Fibroblast of lung (primary cell): ENCODE measurements at regions not wholly inside any gene's neighbourhood (a gene's known extent, or its start where the extent isn't known, plus 50 kb on each side); places are given as distances from the start of the nearest gene placed in this dataset.

Source experiments
- DNase-seq, 2 donors: peaks; one replicate each; pipeline versions ENCODE4 v3.0.0 to v3.0.0-alpha.2; 2010; ENCODE audit warnings: low read depth in 2 of 2
- H2AFZ ChIP-seq: 2 replicates; pipeline ENCODE4 v1.5.1; 2012; ENCODE audit warnings: low read length, control low read depth, inconsistent platforms
- H3K27ac ChIP-seq: 2 replicates; pipeline ENCODE4 v1.5.1; 2011; ENCODE audit warnings: low read length, control low read depth; ENCODE audit not compliant: insufficient read depth
- H3K27me3 ChIP-seq: 2 replicates; pipeline ENCODE4 v1.5.1; 2011; ENCODE audit warnings: mild to moderate bottlenecking, low read length; ENCODE audit not compliant: control insufficient read depth, insufficient read depth
- H3K36me3 ChIP-seq: 2 replicates; pipeline ENCODE4 v1.5.1; 2011; ENCODE audit warnings: low read length; ENCODE audit not compliant: control insufficient read depth, insufficient read depth
- H3K4me1 ChIP-seq: 2 replicates; pipeline ENCODE4 v1.5.1; 2011; ENCODE audit warnings: low read length; ENCODE audit not compliant: control insufficient read depth, insufficient read depth; ENCODE audit errors: extremely low read depth
- H3K4me2 ChIP-seq: 2 replicates; pipeline ENCODE4 v1.5.1; 2011; ENCODE audit warnings: low read length, control low read depth; ENCODE audit not compliant: insufficient read depth; ENCODE audit errors: extremely low read depth
- H3K4me3 ChIP-seq, 4 experiments: fragments of 200-600 bp in 1 of 4; sonication (generic) in 1 of 4; replicated peaks in 1 of 4; 2 replicates each; pipeline ENCODE4 v1.5.1; 2011 to 2016; ENCODE audit warnings: low read length in 4 of 4, low read depth in 3 of 4, mild to moderate bottlenecking in 3 of 4, control low read depth in 2 of 4, inconsistent platforms in 1 of 4, mixed read lengths in 1 of 4; ENCODE audit not compliant: insufficient read depth in 1 of 4; ENCODE audit errors: control extremely low read depth in 1 of 4
- H3K79me2 ChIP-seq: 2 replicates; pipeline ENCODE4 v1.5.1; 2012; ENCODE audit warnings: mild to moderate bottlenecking, low read length, inconsistent platforms; ENCODE audit not compliant: control insufficient read depth, insufficient read depth
- H3K9ac ChIP-seq: 2 replicates; pipeline ENCODE4 v1.5.1; 2011; ENCODE audit warnings: mild to moderate bottlenecking, low read length, control low read depth; ENCODE audit not compliant: insufficient read depth
- H3K9me3 ChIP-seq: 2 replicates; pipeline ENCODE4 v1.5.1; 2012; ENCODE audit warnings: low read depth, low read length; ENCODE audit not compliant: control insufficient read depth, insufficient read depth
- H4K20me1 ChIP-seq: 2 replicates; pipeline ENCODE4 v1.5.1; 2011; ENCODE audit warnings: low read length; ENCODE audit not compliant: control insufficient read depth, insufficient read depth; ENCODE audit errors: extremely low read depth
- EZH2 ChIP-seq: IDR thresholded peaks from 2 replicates; pipeline ENCODE4 v1.5.1; 2012; ENCODE audit warnings: low read length, control low read depth, mild to moderate bottlenecking; ENCODE audit errors: missing control alignments
- TF ChIP-seq, protein P1 (sequence below), 2 donors: IDR thresholded peaks in 1 of 2; conservative IDR thresholded peaks in 1 of 2; 1 replicate in 1 of 2; 2 replicates in 1 of 2; pipeline ENCODE4 v1.5.1; 2011 to 2012; ENCODE audit warnings: low read length in 2 of 2, control low read depth in 1 of 2, inconsistent platforms in 1 of 2, low read depth in 1 of 2, mild to moderate bottlenecking in 1 of 2

DNA sequence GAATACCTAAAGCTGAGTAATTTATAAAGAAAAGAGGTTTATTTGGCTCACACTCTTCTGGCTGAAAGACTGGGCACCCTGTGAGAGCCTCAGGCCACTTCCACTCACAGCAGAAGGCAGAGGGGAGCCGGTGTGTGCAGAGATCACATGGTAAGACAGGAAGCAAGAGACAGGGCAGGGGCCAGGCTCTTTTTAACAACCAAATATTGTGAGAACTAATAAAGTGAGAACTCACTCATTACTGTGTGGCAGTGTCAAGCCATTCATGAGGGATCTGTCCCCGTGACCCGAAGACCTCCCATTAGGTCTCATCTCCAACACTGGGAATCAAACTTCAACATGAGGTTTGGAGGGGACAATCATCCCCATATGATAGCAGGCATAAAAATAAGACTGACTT, 180.8 kb upstream of the DIO3 start:
- Histone ChIP-seq H3K4me3 (no peak overlapping the region), H3K9ac (no peak overlapping the region), H3K27me3 (no peaks in the 10 kb centered on the region), H3K4me1 (no peaks in the 10 kb centered on the region), H2AFZ (no peak overlapping the region), H3K27ac (no peak overlapping the region), H3K4me2 (no peak overlapping the region), H3K36me3 (no peaks in the 10 kb centered on the region), H3K79me2 (no peaks in the 10 kb centered on the region), H4K20me1 (no peaks in the 10 kb centered on the region), H3K9me3 (no peaks in the 10 kb centered on the region)
- TF ChIP-seq, protein P1, sequence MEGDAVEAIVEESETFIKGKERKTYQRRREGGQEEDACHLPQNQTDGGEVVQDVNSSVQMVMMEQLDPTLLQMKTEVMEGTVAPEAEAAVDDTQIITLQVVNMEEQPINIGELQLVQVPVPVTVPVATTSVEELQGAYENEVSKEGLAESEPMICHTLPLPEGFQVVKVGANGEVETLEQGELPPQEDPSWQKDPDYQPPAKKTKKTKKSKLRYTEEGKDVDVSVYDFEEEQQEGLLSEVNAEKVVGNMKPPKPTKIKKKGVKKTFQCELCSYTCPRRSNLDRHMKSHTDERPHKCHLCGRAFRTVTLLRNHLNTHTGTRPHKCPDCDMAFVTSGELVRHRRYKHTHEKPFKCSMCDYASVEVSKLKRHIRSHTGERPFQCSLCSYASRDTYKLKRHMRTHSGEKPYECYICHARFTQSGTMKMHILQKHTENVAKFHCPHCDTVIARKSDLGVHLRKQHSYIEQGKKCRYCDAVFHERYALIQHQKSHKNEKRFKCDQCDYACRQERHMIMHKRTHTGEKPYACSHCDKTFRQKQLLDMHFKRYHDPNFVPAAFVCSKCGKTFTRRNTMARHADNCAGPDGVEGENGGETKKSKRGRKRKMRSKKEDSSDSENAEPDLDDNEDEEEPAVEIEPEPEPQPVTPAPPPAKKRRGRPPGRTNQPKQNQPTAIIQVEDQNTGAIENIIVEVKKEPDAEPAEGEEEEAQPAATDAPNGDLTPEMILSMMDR (conservative IDR thresholded peaks at IDR 0.05 in 1 of 2, IDR thresholded peaks at IDR 0.05 in 1 of 2; ENCODE audit: low read depth in 1 of 2, low read length in 2 of 2) = no peak
- no peak for TF ChIP-seq EZH2
- no peak for DNase-seq

DNA sequence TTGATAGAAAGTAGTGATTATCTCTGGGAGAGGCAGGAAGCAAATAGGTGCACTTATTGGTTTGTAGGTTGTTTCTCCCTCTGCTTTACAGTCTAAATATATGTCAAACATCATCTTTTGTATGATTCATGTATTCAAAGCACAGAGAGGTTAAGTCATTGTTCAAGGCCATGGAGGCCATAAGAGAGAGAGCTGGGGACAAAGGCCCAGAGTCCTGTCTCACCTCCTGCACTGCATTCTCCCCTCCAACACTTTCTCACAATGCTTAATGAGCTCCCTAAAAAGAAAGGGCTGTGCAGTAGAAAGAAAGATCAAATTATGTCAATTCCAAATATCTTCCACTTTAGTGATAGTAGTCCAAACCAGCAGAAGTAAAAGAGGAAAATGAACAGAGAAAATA, 180.4 kb upstream of the DIO3 start:
- TF ChIP-seq EZH2 = no peak
- TF ChIP-seq, protein P1 (conservative IDR thresholded peaks at IDR 0.05 in 1 of 2, IDR thresholded peaks at IDR 0.05 in 1 of 2; ENCODE audit: low read depth in 1 of 2, low read length in 2 of 2) = no peak
- no peak overlapping the region for H3K9ac ChIP-seq
- H3K79me2 ChIP-seq = no peaks in the 10 kb centered on the region
- H3K9me3 ChIP-seq = no peaks in the 10 kb centered on the region
- no peaks in the 10 kb centered on the region for H4K20me1 ChIP-seq
- no peak overlapping the region for H3K4me3 ChIP-seq
- H3K4me2 ChIP-seq = no peak overlapping the region
- H3K4me1 ChIP-seq = no peaks in the 10 kb centered on the region
- H3K27ac ChIP-seq = no peak overlapping the region
- H3K27me3 ChIP-seq = no peaks in the 10 kb centered on the region
- no peak overlapping the region for H2AFZ ChIP-seq
- no peaks in the 10 kb centered on the region for H3K36me3 ChIP-seq
- no peak for DNase-seq

DNA sequence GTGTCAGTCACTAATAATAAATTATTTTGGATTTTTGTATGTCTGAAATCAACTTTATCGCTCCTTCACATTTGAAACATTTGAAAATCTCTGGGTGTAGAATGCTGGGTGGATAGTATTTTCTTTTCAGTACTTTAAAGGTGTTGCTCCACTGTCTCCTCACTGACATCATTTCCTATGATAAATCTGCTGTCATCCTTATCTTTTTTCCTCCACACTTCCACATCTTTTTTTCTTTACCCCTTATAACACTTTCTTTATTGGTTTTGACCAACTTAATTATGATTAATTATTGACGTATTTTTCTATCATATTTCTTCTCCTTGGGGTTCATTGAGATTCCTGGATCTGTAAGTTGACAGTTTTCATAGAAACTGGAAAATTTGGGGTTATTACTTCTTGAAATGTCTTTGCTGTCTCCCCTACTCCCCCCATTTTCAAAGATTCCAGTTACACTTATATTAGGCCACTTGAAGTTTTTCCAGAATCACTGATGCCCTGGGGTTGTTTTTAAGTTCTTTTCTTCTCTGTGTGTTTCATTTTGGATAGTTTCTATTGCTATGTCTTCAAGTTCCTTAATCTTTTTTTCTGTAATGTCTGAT, 177.5 kb upstream of the DIO3 start:
- no peak overlapping the region for H3K27ac ChIP-seq
- no peak overlapping the region for H3K9ac ChIP-seq
- no peaks in the 10 kb centered on the region for H4K20me1 ChIP-seq
- no peak overlapping the region for H3K4me2 ChIP-seq
- no peak overlapping the region for H2AFZ ChIP-seq
- TF ChIP-seq, protein P1 (conservative IDR thresholded peaks at IDR 0.05 in 1 of 2, IDR thresholded peaks at IDR 0.05 in 1 of 2; ENCODE audit: low read depth in 1 of 2, low read length in 2 of 2) = no peak
- TF ChIP-seq EZH2 = no peak
- DNase-seq = no peak
- no peaks in the 10 kb centered on the region for H3K9me3 ChIP-seq
- H3K36me3 ChIP-seq = no peaks in the 10 kb centered on the region
- H3K4me1 ChIP-seq = no peaks in the 10 kb centered on the region
- no peaks in the 10 kb centered on the region for H3K79me2 ChIP-seq
- H3K4me3 ChIP-seq = no peak overlapping the region
- H3K27me3 ChIP-seq = no peaks in the 10 kb centered on the region
